ENCODE measurements at regions not wholly inside any gene's neighbourhood (a gene's known extent, or its start where the extent isn't known, plus 50 kb on each side); places are given as distances from the start of the nearest gene placed in this dataset.

GRCh38 chr20:7196481-7196880 lies 429.0 kb downstream of the BMP2 start:
- H3K4me2 ChIP-seq (ENCODE audit: insufficient read depth, low read length, poor library complexity, severe bottlenecking), result no peak overlapping the region

GRCh38 chr20:7199861-7200260 lies 432.4 kb downstream of the BMP2 start:
- no peaks in the 10 kb centered on the region for H3K27me3 ChIP-seq (ENCODE audit: control insufficient read depth in 3 of 3, insufficient read depth in 3 of 3, low read depth in 1 of 3, low read length in 3 of 3)
- no peak overlapping the region for H4K8ac ChIP-seq (ENCODE audit: low read depth, low read length)
- H3K27ac ChIP-seq (replicated peaks; ENCODE audit: low read length), result no peak overlapping the region
- no peak overlapping the region for H2BK15ac ChIP-seq (ENCODE audit: low read length)
- H3K79me1 ChIP-seq (ENCODE audit: low read depth, low read length), result no peaks in the 10 kb centered on the region
- H3K23ac ChIP-seq (ENCODE audit: low read depth, low read length, poor library complexity), result no peak overlapping the region
- DNase-seq (ENCODE audit: low spot score), result no peak
- H2BK120ac ChIP-seq (ENCODE audit: low read depth, low read length), result no peak overlapping the region
- no peak overlapping the region for H2BK12ac ChIP-seq (ENCODE audit: low read length)
- H3K36me3 ChIP-seq (replicated peaks in 1 of 2; ENCODE audit: control insufficient read depth in 2 of 2, insufficient read depth in 2 of 2, low read length in 2 of 2), result no peaks in the 10 kb centered on the region
- no peak overlapping the region for H3K4me2 ChIP-seq (ENCODE audit: insufficient read depth, low read length, poor library complexity, severe bottlenecking)
- H3K9me3 ChIP-seq (replicated peaks in 1 of 2; ENCODE audit: control insufficient read depth in 2 of 2, insufficient read depth in 1 of 2, low read depth in 1 of 2, low read length in 2 of 2), result no peaks in the 10 kb centered on the region
- H3K4ac ChIP-seq (ENCODE audit: low read length), result no peak overlapping the region
- H3K18ac ChIP-seq (ENCODE audit: low read length), result no peak overlapping the region
- no peak overlapping the region for H2AFZ ChIP-seq (ENCODE audit: low read length)
- H2BK5ac ChIP-seq (ENCODE audit: low read length), result no peak overlapping the region
- no peak overlapping the region for H3K4me3 ChIP-seq (ENCODE audit: low read length in 2 of 2)
- no CpG with 5 or more reads among the region's 2 CpGs for WGBS, 2 donors (ENCODE audit: extremely low coverage in 2 of 2, insufficient read length in 2 of 2, insufficient replicate concordance in 1 of 2)
- no peak overlapping the region for H3K14ac ChIP-seq (ENCODE audit: low read length)
- H3K9ac ChIP-seq (ENCODE audit: low read depth, low read length, poor library complexity), result no peak overlapping the region
- H4K91ac ChIP-seq (ENCODE audit: low read depth, low read length, poor library complexity), result no peak overlapping the region
- H2AK5ac ChIP-seq (ENCODE audit: low read depth, low read length), result no peak overlapping the region
- no peaks in the 10 kb centered on the region for H3K4me1 ChIP-seq (ENCODE audit: control insufficient read depth in 2 of 2, insufficient read depth in 1 of 2, low read depth in 1 of 2, low read length in 2 of 2)

More at GRCh38 chr20:7196481-7196880, 429.0 kb downstream of the BMP2 start:
- no peak overlapping the region for H2BK15ac ChIP-seq (ENCODE audit: low read length)
- no peak overlapping the region for H2BK120ac ChIP-seq (ENCODE audit: low read depth, low read length)
- H3K23ac ChIP-seq (ENCODE audit: low read depth, low read length, poor library complexity), result no peak overlapping the region
- no peak overlapping the region for H3K27ac ChIP-seq (replicated peaks; ENCODE audit: low read length)
- H3K4me3 ChIP-seq (ENCODE audit: low read length in 2 of 2), result no peak overlapping the region
- no peak overlapping the region for H3K9ac ChIP-seq (ENCODE audit: low read depth, low read length, poor library complexity)
- H2AFZ ChIP-seq (ENCODE audit: low read length), result no peak overlapping the region
- no peak overlapping the region for H4K91ac ChIP-seq (ENCODE audit: low read depth, low read length, poor library complexity)
- WGBS, 2 donors (ENCODE audit: extremely low coverage in 2 of 2, insufficient read length in 2 of 2, insufficient replicate concordance in 1 of 2), result no CpG with 5 or more reads among the region's 1 CpG
- H2BK12ac ChIP-seq (ENCODE audit: low read length), result no peak overlapping the region
- no peak overlapping the region for H3K4ac ChIP-seq (ENCODE audit: low read length)
- no peak overlapping the region for H2AK5ac ChIP-seq (ENCODE audit: low read depth, low read length)
- no peaks in the 10 kb centered on the region for H3K4me1 ChIP-seq (ENCODE audit: control insufficient read depth in 2 of 2, insufficient read depth in 1 of 2, low read depth in 1 of 2, low read length in 2 of 2)
- no peaks in the 10 kb centered on the region for H3K27me3 ChIP-seq (ENCODE audit: control insufficient read depth in 3 of 3, insufficient read depth in 3 of 3, low read depth in 1 of 3, low read length in 3 of 3)
- no peak overlapping the region for H3K18ac ChIP-seq (ENCODE audit: low read length)
- no peak overlapping the region for H3K14ac ChIP-seq (ENCODE audit: low read length)
- no peaks in the 10 kb centered on the region for H3K79me1 ChIP-seq (ENCODE audit: low read depth, low read length)
- H3K9me3 ChIP-seq (replicated peaks in 1 of 2; ENCODE audit: control insufficient read depth in 2 of 2, insufficient read depth in 1 of 2, low read depth in 1 of 2, low read length in 2 of 2), result peaks cover 0 to 2% of the 10 kb centered on the region in 2 donors
- DNase-seq (ENCODE audit: low spot score), result no peak
- no peak overlapping the region for H4K8ac ChIP-seq (ENCODE audit: low read depth, low read length)
- H2BK5ac ChIP-seq (ENCODE audit: low read length), result no peak overlapping the region
- no peaks in the 10 kb centered on the region for H3K36me3 ChIP-seq (replicated peaks in 1 of 2; ENCODE audit: control insufficient read depth in 2 of 2, insufficient read depth in 2 of 2, low read length in 2 of 2)

DNA sequence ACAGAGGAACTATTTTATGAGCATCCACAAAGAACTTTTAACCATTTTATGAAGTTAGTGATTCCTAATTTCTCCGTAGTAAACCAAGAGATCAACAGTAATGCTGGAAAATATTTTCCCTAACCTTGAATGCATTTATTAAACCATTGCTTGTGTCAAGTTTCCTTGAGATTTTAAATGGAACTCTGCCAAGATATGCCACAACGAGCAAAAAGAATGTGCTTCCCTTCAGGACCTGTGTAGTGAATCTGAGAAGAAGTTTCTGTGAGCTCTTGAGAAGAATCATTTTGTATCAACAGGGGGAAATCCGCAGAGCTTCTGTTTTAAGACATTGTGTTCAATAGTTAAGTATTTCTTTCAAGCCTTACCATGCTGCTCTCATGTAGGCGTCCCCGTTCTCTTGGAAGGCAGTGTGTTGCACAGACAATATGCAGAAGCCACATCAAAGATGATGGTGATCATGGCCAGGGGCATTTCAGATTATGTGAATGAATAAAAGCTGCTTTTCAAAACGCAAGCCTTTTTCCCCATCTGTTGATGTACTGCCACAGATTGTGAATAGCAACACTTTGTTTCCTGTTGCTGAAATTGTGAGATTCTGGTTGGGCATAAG lies 439.8 kb downstream of the BMP2 start:
- Histone ChIP-seq H2BK15ac (ENCODE audit: low read length) (no peak overlapping the region), H4K8ac (ENCODE audit: low read depth, low read length) (no peak overlapping the region), H3K27ac (replicated peaks; ENCODE audit: low read length) (no peak overlapping the region), H3K4me2 (ENCODE audit: insufficient read depth, low read length, poor library complexity, severe bottlenecking) (no peak overlapping the region), H3K36me3 (replicated peaks in 1 of 2; ENCODE audit: control insufficient read depth in 2 of 2, insufficient read depth in 2 of 2, low read length in 2 of 2) (no peaks in the 10 kb centered on the region), H3K23ac (ENCODE audit: low read depth, low read length, poor library complexity) (no peak overlapping the region), H3K18ac (ENCODE audit: low read length) (no peak overlapping the region), H3K14ac (ENCODE audit: low read length) (no peak overlapping the region), H2AFZ (ENCODE audit: low read length) (no peak overlapping the region), H3K9ac (ENCODE audit: low read depth, low read length, poor library complexity) (no peak overlapping the region), H3K27me3 (ENCODE audit: control insufficient read depth in 3 of 3, insufficient read depth in 3 of 3, low read depth in 1 of 3, low read length in 3 of 3) (no peaks in the 10 kb centered on the region), H2AK5ac (ENCODE audit: low read depth, low read length) (no peak overlapping the region), H3K4me3 (ENCODE audit: low read length in 2 of 2) (no peak overlapping the region), H2BK120ac (ENCODE audit: low read depth, low read length) (no peak overlapping the region), H3K4me1 (ENCODE audit: control insufficient read depth in 2 of 2, insufficient read depth in 1 of 2, low read depth in 1 of 2, low read length in 2 of 2) (no peaks in the 10 kb centered on the region), H3K79me1 (ENCODE audit: low read depth, low read length) (no peaks in the 10 kb centered on the region), H3K4ac (ENCODE audit: low read length) (no peak overlapping the region), H3K9me3 (replicated peaks in 1 of 2; ENCODE audit: control insufficient read depth in 2 of 2, insufficient read depth in 1 of 2, low read depth in 1 of 2, low read length in 2 of 2) (no peaks in the 10 kb centered on the region), H4K91ac (ENCODE audit: low read depth, low read length, poor library complexity) (no peak overlapping the region), H2BK12ac (ENCODE audit: low read length) (no peak overlapping the region), H2BK5ac (ENCODE audit: low read length) (no peak overlapping the region)
- WGBS, 2 donors (ENCODE audit: extremely low coverage in 2 of 2, insufficient read length in 2 of 2, insufficient replicate concordance in 1 of 2), result no CpG with 5 or more reads among the region's 6 CpGs
- DNase-seq (ENCODE audit: low spot score), result no peak

- H2BK120ac ChIP-seq (ENCODE audit: low read depth, low read length), result no peak overlapping the region
- no peak overlapping the region for H2BK15ac ChIP-seq (ENCODE audit: low read length)
- H3K36me3 ChIP-seq (replicated peaks in 1 of 2; ENCODE audit: control insufficient read depth in 2 of 2, insufficient read depth in 2 of 2, low read length in 2 of 2), result no peaks in the 10 kb centered on the region
- H3K4me2 ChIP-seq (ENCODE audit: insufficient read depth, low read length, poor library complexity, severe bottlenecking), result no peak overlapping the region
- H3K14ac ChIP-seq (ENCODE audit: low read length), result no peak overlapping the region
- no peak overlapping the region for H3K27ac ChIP-seq (replicated peaks; ENCODE audit: low read length)
- no peaks in the 10 kb centered on the region for H3K27me3 ChIP-seq (ENCODE audit: control insufficient read depth in 3 of 3, insufficient read depth in 3 of 3, low read depth in 1 of 3, low read length in 3 of 3)
- peaks cover 0 to 8% of the 10 kb centered on the region in 2 donors for H3K4me1 ChIP-seq (ENCODE audit: control insufficient read depth in 2 of 2, insufficient read depth in 1 of 2, low read depth in 1 of 2, low read length in 2 of 2)
- H2BK12ac ChIP-seq (ENCODE audit: low read length), result no peak overlapping the region
- H3K4me3 ChIP-seq (ENCODE audit: low read length in 2 of 2), result no peak overlapping the region
- H3K23ac ChIP-seq (ENCODE audit: low read depth, low read length, poor library complexity), result no peak overlapping the region
- H3K9me3 ChIP-seq (replicated peaks in 1 of 2; ENCODE audit: control insufficient read depth in 2 of 2, insufficient read depth in 1 of 2, low read depth in 1 of 2, low read length in 2 of 2), result no peaks in the 10 kb centered on the region
- no peak overlapping the region for H3K18ac ChIP-seq (ENCODE audit: low read length)
- H3K9ac ChIP-seq (ENCODE audit: low read depth, low read length, poor library complexity), result no peak overlapping the region
- H3K79me1 ChIP-seq (ENCODE audit: low read depth, low read length), result no peaks in the 10 kb centered on the region
- H2BK5ac ChIP-seq (ENCODE audit: low read length), result no peak overlapping the region
- WGBS, 2 donors (ENCODE audit: extremely low coverage in 2 of 2, insufficient read length in 2 of 2, insufficient replicate concordance in 1 of 2), result no CpG with 5 or more reads among the region's 4 CpGs
- no peak overlapping the region for H2AFZ ChIP-seq (ENCODE audit: low read length)
- H2AK5ac ChIP-seq (ENCODE audit: low read depth, low read length), result no peak overlapping the region
- H4K91ac ChIP-seq (ENCODE audit: low read depth, low read length, poor library complexity), result no peak overlapping the region
- H3K4ac ChIP-seq (ENCODE audit: low read length), result no peak overlapping the region
- no peak overlapping the region for H4K8ac ChIP-seq (ENCODE audit: low read depth, low read length)
- DNase-seq (ENCODE audit: low spot score), result no peak
These were observed 443.4 kb downstream of the BMP2 start for GRCh38 chr20:7210910-7211309.

Measured in neuronal stem cell (in vitro differentiated cells).